Right hindlimb (tissue), 1 donor: ENCODE measurements at regions not wholly inside any gene's neighbourhood (a gene's known extent, or its start where the extent isn't known, plus 50 kb on each side); places are given as distances from the start of the nearest gene placed in this dataset.

Source experiments
- DNase-seq: peaks from one replicate; pipeline ENCODE4 v3.0.0-alpha.2; 2018

GRCh38 chr5:106966686-106967315, 703.9 kb downstream of the EFNA5 start:
- DNase-seq, result no peak

- no peak for DNase-seq
These were observed 706.6 kb downstream of the EFNA5 start for GRCh38 chr5:106964132-106964531.

- no peak for DNase-seq
These were observed 707.1 kb downstream of the EFNA5 start for GRCh38 chr5:106963630-106964029.

- no peak for DNase-seq
These were observed 708.1 kb downstream of the EFNA5 start for GRCh38 chr5:106962464-106963230.

GRCh38 chr5:106959387-106959786, 711.4 kb downstream of the EFNA5 start:
- no peak for DNase-seq

GRCh38 chr5:106957336-106957735, 713.4 kb downstream of the EFNA5 start:
- no peak for DNase-seq

GRCh38 chr5:106956886-106957285, 713.9 kb downstream of the EFNA5 start:
- DNase-seq, result no peak

- no peak for DNase-seq
These were observed 714.5 kb downstream of the EFNA5 start for GRCh38 chr5:106956187-106956586.

- no peak for DNase-seq
These were observed 729.8 kb downstream of the EFNA5 start for GRCh38 chr5:106940986-106941385.

GRCh38 chr5:106940301-106940846, 730.4 kb downstream of the EFNA5 start:
- DNase-seq, result no peak

- DNase-seq, result no peak
These were observed 747.3 kb downstream of the EFNA5 start for GRCh38 chr5:106923409-106923808.

GRCh38 chr5:106921567-106921966, 749.2 kb downstream of the EFNA5 start:
- no peak for DNase-seq

- no peak for DNase-seq
These were observed 760.3 kb downstream of the EFNA5 start for GRCh38 chr5:106910486-106910885.

- DNase-seq, result no peak
These were observed 761.0 kb downstream of the EFNA5 start for GRCh38 chr5:106909716-106910115.

GRCh38 chr5:106907979-106908378, 762.8 kb downstream of the EFNA5 start:
- no peak for DNase-seq

GRCh38 chr5:106906199-106906598, 764.5 kb downstream of the EFNA5 start:
- DNase-seq, result no peak

- no peak for DNase-seq
These were observed 775.8 kb downstream of the EFNA5 start for GRCh38 chr5:106894964-106895363.

GRCh38 chr5:106882035-106882434, 788.7 kb downstream of the EFNA5 start:
- no peak for DNase-seq

GRCh38 chr5:106880656-106881055, 790.1 kb downstream of the EFNA5 start:
- no peak for DNase-seq

- no peak for DNase-seq
These were observed 792.9 kb downstream of the EFNA5 start for GRCh38 chr5:106877881-106878280.

- DNase-seq, result no peak
These were observed 794.0 kb downstream of the EFNA5 start for GRCh38 chr5:106876665-106877194.

- DNase-seq, result no peak
These were observed 794.5 kb downstream of the EFNA5 start for GRCh38 chr5:106876298-106876622.

GRCh38 chr5:106875591-106876297, 795.0 kb downstream of the EFNA5 start:
- no peak for DNase-seq

- no peak for DNase-seq
These were observed 795.8 kb downstream of the EFNA5 start for GRCh38 chr5:106874974-106875373.
